ENCODE measurements at regions not wholly inside any gene's neighbourhood (a gene's known extent, or its start where the extent isn't known, plus 50 kb on each side); places are given as distances from the start of the nearest gene placed in this dataset.
"Not testable (repeated sequence)": the region's sequence is repeated elsewhere in the genome, so short reads cannot be mapped to it uniquely, and the experiment has no call there.

- DNase-seq: no peak
- in situ Hi-C loops (cut with MboI; ENCODE audit: low pct_unique_long_range_greater_than_20kb, low sequenced_read_pairs): no loop called here
Observed at GRCh38 chr6:113370508-113371502, 486.3 kb upstream of the MARCKS start.

GRCh38 chr6:113375466-113375865, 481.7 kb upstream of the MARCKS start:
- DNase-seq; in situ Hi-C loops (cut with MboI; ENCODE audit: low pct_unique_long_range_greater_than_20kb, low sequenced_read_pairs): not testable (repeated sequence)

- DNase-seq: no peak
- in situ Hi-C loops (cut with MboI; ENCODE audit: low pct_unique_long_range_greater_than_20kb, low sequenced_read_pairs): no loop called here
Observed at GRCh38 chr6:113375950-113376846, 480.9 kb upstream of the MARCKS start.

GRCh38 chr6:113376847-113377165, 480.3 kb upstream of the MARCKS start:
- DNase-seq: no peak
- in situ Hi-C loops (cut with MboI; ENCODE audit: low pct_unique_long_range_greater_than_20kb, low sequenced_read_pairs): no loop called here

- DNase-seq: no peak
- in situ Hi-C loops (cut with MboI; ENCODE audit: low pct_unique_long_range_greater_than_20kb, low sequenced_read_pairs): no loop called here
Observed at GRCh38 chr6:113377362-113377942, 479.7 kb upstream of the MARCKS start.

- in situ Hi-C loops (cut with MboI; ENCODE audit: low pct_unique_long_range_greater_than_20kb, low sequenced_read_pairs): no loop called here
- DNase-seq: peak; percentile 34
Observed at GRCh38 chr6:113380591-113380990, 476.6 kb upstream of the MARCKS start.

- in situ Hi-C loops (cut with MboI; ENCODE audit: low pct_unique_long_range_greater_than_20kb, low sequenced_read_pairs): no loop called here
- no peak for DNase-seq
Observed at GRCh38 chr6:113381232-113381631, 475.9 kb upstream of the MARCKS start.

GRCh38 chr6:113381959-113382358, 475.2 kb upstream of the MARCKS start:
- in situ Hi-C loops (cut with MboI; ENCODE audit: low pct_unique_long_range_greater_than_20kb, low sequenced_read_pairs): no loop called here
- peak; percentile 11 for DNase-seq

GRCh38 chr6:113383701-113384100, 473.4 kb upstream of the MARCKS start:
- in situ Hi-C loops (cut with MboI; ENCODE audit: low pct_unique_long_range_greater_than_20kb, low sequenced_read_pairs): no loop called here
- no peak for DNase-seq

GRCh38 chr6:113385020-113385431, 472.1 kb upstream of the MARCKS start:
- DNase-seq: no peak
- in situ Hi-C loops (cut with MboI; ENCODE audit: low pct_unique_long_range_greater_than_20kb, low sequenced_read_pairs): no loop called here

GRCh38 chr6:113388996-113389395, 468.1 kb upstream of the MARCKS start:
- in situ Hi-C loops (cut with MboI; ENCODE audit: low pct_unique_long_range_greater_than_20kb, low sequenced_read_pairs): no loop called here
- DNase-seq: no peak

GRCh38 chr6:113392551-113393055, 464.5 kb upstream of the MARCKS start:
- DNase-seq: no peak
- in situ Hi-C loops (cut with MboI; ENCODE audit: low pct_unique_long_range_greater_than_20kb, low sequenced_read_pairs): no loop called here

GRCh38 chr6:113394216-113394615, 462.9 kb upstream of the MARCKS start:
- in situ Hi-C loops (cut with MboI; ENCODE audit: low pct_unique_long_range_greater_than_20kb, low sequenced_read_pairs): no loop called here
- DNase-seq: no peak

GRCh38 chr6:113394729-113395128, 462.4 kb upstream of the MARCKS start:
- in situ Hi-C loops (cut with MboI; ENCODE audit: low pct_unique_long_range_greater_than_20kb, low sequenced_read_pairs): no loop called here
- DNase-seq: no peak

- DNase-seq: no peak
- in situ Hi-C loops (cut with MboI; ENCODE audit: low pct_unique_long_range_greater_than_20kb, low sequenced_read_pairs): no loop called here
Observed at GRCh38 chr6:113396730-113397129, 460.4 kb upstream of the MARCKS start.

GRCh38 chr6:113397236-113397635, 459.9 kb upstream of the MARCKS start:
- in situ Hi-C loops (cut with MboI; ENCODE audit: low pct_unique_long_range_greater_than_20kb, low sequenced_read_pairs): no loop called here
- no peak for DNase-seq

GRCh38 chr6:113401231-113401630, 455.9 kb upstream of the MARCKS start:
- in situ Hi-C loops (cut with MboI; ENCODE audit: low pct_unique_long_range_greater_than_20kb, low sequenced_read_pairs): no loop called here
- no peak for DNase-seq

- in situ Hi-C loops (cut with MboI; ENCODE audit: low pct_unique_long_range_greater_than_20kb, low sequenced_read_pairs): no loop called here
- DNase-seq: no peak
Observed at GRCh38 chr6:113402544-113402943, 454.6 kb upstream of the MARCKS start.

- in situ Hi-C loops (cut with MboI; ENCODE audit: low pct_unique_long_range_greater_than_20kb, low sequenced_read_pairs): no loop called here
- no peak for DNase-seq
Observed at GRCh38 chr6:113403966-113404595, 453.1 kb upstream of the MARCKS start.

Data from KBM-7 (cell line).